ENCODE measurements at regions not wholly inside any gene's neighbourhood (a gene's known extent, or its start where the extent isn't known, plus 50 kb on each side); places are given as distances from the start of the nearest gene placed in this dataset.

DNA sequence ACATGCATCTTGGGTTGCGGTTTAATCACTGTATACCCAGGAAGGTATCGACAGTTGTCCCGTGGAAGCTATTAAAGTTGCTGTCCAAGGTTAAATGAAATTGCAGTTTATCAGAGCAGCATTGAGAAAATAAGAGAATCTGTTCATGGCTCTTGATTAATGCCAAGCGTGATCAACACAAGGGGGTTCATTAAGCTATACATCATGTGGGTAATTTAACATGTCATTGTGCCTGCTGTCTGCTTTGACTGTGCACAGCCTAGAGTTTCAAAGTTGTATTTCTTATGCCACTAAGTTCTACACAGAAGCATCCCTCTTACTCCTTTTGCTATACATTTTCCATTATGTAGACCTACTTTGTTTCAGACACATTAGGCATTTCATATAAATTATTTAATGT lies 74.8 kb upstream of the SP8 start:
- Histone ChIP-seq H3K36me3 (no peaks in the 10 kb centered on the region), H3K27me3 (no peaks in the 10 kb centered on the region), H3K9me3 (ENCODE audit: low read depth) (no peaks in the 10 kb centered on the region), H3F3A (ENCODE audit: low read depth) (no peaks in the 10 kb centered on the region), H3K4me2 (no peak overlapping the region), H3K4me1 (no peaks in the 10 kb centered on the region), H4K20me1 (ENCODE audit: low read depth) (no peaks in the 10 kb centered on the region), H3K4me3 (no peak overlapping the region), H2AFZ (replicated peaks) (no peak overlapping the region), H3K27ac (no peak overlapping the region), H3K9ac (no peak overlapping the region), H3K79me2 (ENCODE audit: low read depth) (no peaks in the 10 kb centered on the region)
- Mint-ChIP-seq H3K4me1 (no peaks in the 10 kb centered on the region), H3K27me3 (ENCODE audit: insufficient read depth, low read depth) (peaks cover 2% of the 10 kb centered on the region), H3K9me3 (no peaks in the 10 kb centered on the region), H3K36me3 (no peaks in the 10 kb centered on the region), H3K4me3 (no peak overlapping the region), H3K27ac (no peak overlapping the region)
- no peak for DNase-seq (ENCODE audit: low spot score)
- TF ChIP-seq EZH2phosphoT487 (IDR thresholded peaks at IDR 0.05) (no peak), EZH2 (IDR thresholded peaks at IDR 0.05) (no peak)
- TF ChIP-seq, protein P1, sequence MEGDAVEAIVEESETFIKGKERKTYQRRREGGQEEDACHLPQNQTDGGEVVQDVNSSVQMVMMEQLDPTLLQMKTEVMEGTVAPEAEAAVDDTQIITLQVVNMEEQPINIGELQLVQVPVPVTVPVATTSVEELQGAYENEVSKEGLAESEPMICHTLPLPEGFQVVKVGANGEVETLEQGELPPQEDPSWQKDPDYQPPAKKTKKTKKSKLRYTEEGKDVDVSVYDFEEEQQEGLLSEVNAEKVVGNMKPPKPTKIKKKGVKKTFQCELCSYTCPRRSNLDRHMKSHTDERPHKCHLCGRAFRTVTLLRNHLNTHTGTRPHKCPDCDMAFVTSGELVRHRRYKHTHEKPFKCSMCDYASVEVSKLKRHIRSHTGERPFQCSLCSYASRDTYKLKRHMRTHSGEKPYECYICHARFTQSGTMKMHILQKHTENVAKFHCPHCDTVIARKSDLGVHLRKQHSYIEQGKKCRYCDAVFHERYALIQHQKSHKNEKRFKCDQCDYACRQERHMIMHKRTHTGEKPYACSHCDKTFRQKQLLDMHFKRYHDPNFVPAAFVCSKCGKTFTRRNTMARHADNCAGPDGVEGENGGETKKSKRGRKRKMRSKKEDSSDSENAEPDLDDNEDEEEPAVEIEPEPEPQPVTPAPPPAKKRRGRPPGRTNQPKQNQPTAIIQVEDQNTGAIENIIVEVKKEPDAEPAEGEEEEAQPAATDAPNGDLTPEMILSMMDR (IDR thresholded peaks at IDR 0.05) = no peak

DNA sequence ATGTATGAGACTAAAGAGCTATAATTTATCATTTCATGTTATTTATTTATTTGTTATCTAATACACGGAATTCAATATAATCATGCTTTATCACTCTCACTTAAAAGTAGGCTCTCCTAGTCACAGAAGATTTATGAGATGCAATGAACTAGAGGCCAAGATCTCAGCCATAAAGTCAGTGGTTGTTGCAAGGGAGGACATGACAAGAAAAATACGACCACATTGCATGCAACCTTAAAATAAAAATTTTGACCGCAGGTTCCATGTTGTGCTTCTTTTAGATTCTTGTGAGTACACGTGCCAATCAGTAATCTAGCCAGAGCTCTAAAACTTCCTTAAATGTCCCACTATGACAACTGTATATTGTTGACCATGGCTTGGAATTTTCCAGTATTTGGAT lies 75.9 kb upstream of the SP8 start:
- H3K4me1 ChIP-seq = no peaks in the 10 kb centered on the region
- no peak for DNase-seq (ENCODE audit: low spot score)
- H3K4me2 ChIP-seq = no peak overlapping the region
- H3K9me3 ChIP-seq (ENCODE audit: low read depth) = no peaks in the 10 kb centered on the region
- H3K4me1 Mint-ChIP-seq = no peaks in the 10 kb centered on the region
- no peaks in the 10 kb centered on the region for H3K9me3 Mint-ChIP-seq
- TF ChIP-seq EZH2 (IDR thresholded peaks at IDR 0.05) (no peak), EZH2phosphoT487 (IDR thresholded peaks at IDR 0.05) (no peak)
- TF ChIP-seq, protein P1 (IDR thresholded peaks at IDR 0.05) = no peak
- no peaks in the 10 kb centered on the region for H3K79me2 ChIP-seq (ENCODE audit: low read depth)
- no peaks in the 10 kb centered on the region for H4K20me1 ChIP-seq (ENCODE audit: low read depth)
- H3K4me3 ChIP-seq = no peak overlapping the region
- H3K9ac ChIP-seq = no peak overlapping the region
- peaks cover 2% of the 10 kb centered on the region for H3K27me3 Mint-ChIP-seq (ENCODE audit: insufficient read depth, low read depth)
- H3K27ac ChIP-seq = no peak overlapping the region
- no peaks in the 10 kb centered on the region for H3F3A ChIP-seq (ENCODE audit: low read depth)
- no peak overlapping the region for H3K27ac Mint-ChIP-seq
- no peaks in the 10 kb centered on the region for H3K27me3 ChIP-seq
- H2AFZ ChIP-seq (replicated peaks) = no peak overlapping the region
- no peaks in the 10 kb centered on the region for H3K36me3 ChIP-seq
- no peak overlapping the region for H3K4me3 Mint-ChIP-seq
- H3K36me3 Mint-ChIP-seq = no peaks in the 10 kb centered on the region

DNA sequence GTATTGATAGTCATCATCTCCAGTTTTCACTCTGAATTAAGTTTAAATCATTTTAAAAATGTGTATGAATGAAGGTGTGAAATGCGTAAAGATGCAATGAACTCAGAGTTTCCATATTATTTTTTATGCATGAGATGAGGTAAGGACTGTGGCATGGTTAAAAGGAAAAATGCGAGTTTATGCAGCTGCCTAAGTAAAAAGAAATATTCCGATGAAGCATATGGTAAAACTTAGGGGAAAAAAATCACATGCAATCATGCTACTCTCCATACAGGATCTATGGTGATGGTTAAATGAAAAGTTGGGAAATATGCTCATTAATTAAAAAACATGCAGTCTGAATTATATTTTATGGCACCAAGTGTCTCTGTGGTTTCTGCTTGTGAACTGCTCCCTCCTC lies 77.5 kb upstream of the SP8 start:
- Histone ChIP-seq H3K9ac (no peak overlapping the region), H3F3A (ENCODE audit: low read depth) (peaks cover 4% of the 10 kb centered on the region), H3K27me3 (no peaks in the 10 kb centered on the region), H3K4me1 (no peaks in the 10 kb centered on the region), H3K4me3 (no peak overlapping the region), H3K4me2 (no peak overlapping the region), H3K36me3 (no peaks in the 10 kb centered on the region), H3K27ac (no peak overlapping the region), H3K9me3 (ENCODE audit: low read depth) (no peaks in the 10 kb centered on the region), H3K79me2 (ENCODE audit: low read depth) (no peaks in the 10 kb centered on the region), H2AFZ (replicated peaks) (no peak overlapping the region), H4K20me1 (ENCODE audit: low read depth) (no peaks in the 10 kb centered on the region)
- H3K27ac Mint-ChIP-seq = no peak overlapping the region
- H3K9me3 Mint-ChIP-seq = no peaks in the 10 kb centered on the region
- TF ChIP-seq EZH2 (IDR thresholded peaks at IDR 0.05) = no peak
- TF ChIP-seq, protein P1 (IDR thresholded peaks at IDR 0.05) = no peak
- TF ChIP-seq EZH2phosphoT487 (IDR thresholded peaks at IDR 0.05) = no peak
- H3K36me3 Mint-ChIP-seq = no peaks in the 10 kb centered on the region
- no peak overlapping the region for H3K4me3 Mint-ChIP-seq
- DNase-seq (ENCODE audit: low spot score) = no peak
- peaks cover 2% of the 10 kb centered on the region for H3K27me3 Mint-ChIP-seq (ENCODE audit: insufficient read depth, low read depth)
- H3K4me1 Mint-ChIP-seq = no peaks in the 10 kb centered on the region

DNA sequence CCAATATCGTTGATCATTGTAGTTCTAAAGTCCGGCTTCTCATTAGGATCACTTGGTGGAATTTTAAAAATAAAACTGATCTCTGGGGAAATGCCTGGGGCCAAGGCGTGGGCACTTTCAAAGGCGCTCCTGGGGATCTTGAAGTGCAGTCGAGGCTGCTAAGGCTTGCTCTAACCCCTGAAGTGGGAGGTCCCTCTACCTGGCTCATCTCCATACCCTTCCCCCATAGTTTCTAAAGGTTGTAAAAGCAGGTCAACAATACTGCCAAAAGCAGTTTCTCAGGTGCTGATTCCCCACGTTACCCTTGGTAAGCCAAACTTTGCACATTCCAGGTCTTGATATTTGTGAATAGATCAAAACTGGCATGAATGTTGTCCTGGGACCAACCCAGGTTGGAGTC lies 79.0 kb upstream of the SP8 start:
- H3K27ac Mint-ChIP-seq = no peak overlapping the region
- H3K36me3 Mint-ChIP-seq = no peaks in the 10 kb centered on the region
- H2AFZ ChIP-seq (replicated peaks) = no peak overlapping the region
- no peak overlapping the region for H3K4me3 Mint-ChIP-seq
- H3K4me1 ChIP-seq = no peaks in the 10 kb centered on the region
- no peaks in the 10 kb centered on the region for H3K27me3 ChIP-seq
- no peak overlapping the region for H3K4me2 ChIP-seq
- H3K36me3 ChIP-seq = no peaks in the 10 kb centered on the region
- H3K4me1 Mint-ChIP-seq = no peaks in the 10 kb centered on the region
- no peak overlapping the region for H3K4me3 ChIP-seq
- H3K9me3 ChIP-seq (ENCODE audit: low read depth) = no peaks in the 10 kb centered on the region
- no peak overlapping the region for H3K9ac ChIP-seq
- H3K27me3 Mint-ChIP-seq (ENCODE audit: insufficient read depth, low read depth) = no peaks in the 10 kb centered on the region
- no peaks in the 10 kb centered on the region for H3K9me3 Mint-ChIP-seq
- H3F3A ChIP-seq (ENCODE audit: low read depth) = peaks cover 4% of the 10 kb centered on the region
- no peak for DNase-seq (ENCODE audit: low spot score)
- no peaks in the 10 kb centered on the region for H3K79me2 ChIP-seq (ENCODE audit: low read depth)
- no peaks in the 10 kb centered on the region for H4K20me1 ChIP-seq (ENCODE audit: low read depth)
- no peak overlapping the region for H3K27ac ChIP-seq
- TF ChIP-seq, protein P1 (IDR thresholded peaks at IDR 0.05) = no peak
- TF ChIP-seq EZH2phosphoT487 (IDR thresholded peaks at IDR 0.05) (no peak), EZH2 (IDR thresholded peaks at IDR 0.05) (no peak)

Data from neural progenitor cell (in vitro differentiated cells).